Left colon (tissue), 2 donors: ENCODE measurements at regions not wholly inside any gene's neighbourhood (a gene's known extent, or its start where the extent isn't known, plus 50 kb on each side); places are given as distances from the start of the nearest gene placed in this dataset.
"Not testable (repeated sequence)": the region's sequence is repeated elsewhere in the genome, so short reads cannot be mapped to it uniquely, and the experiment has no call there.

Experiments used
- ATAC-seq: fragments of 200-7000 bp; cut with Tn5 transposase; one replicate; pipeline ENCODE4 v1.9.1; 2020; ENCODE audit warnings: mild to moderate bottlenecking, moderate library complexity
- DNase-seq, 2 donors: peaks; one replicate each; pipeline ENCODE4 v3.0.0-alpha.2; 2020
- intact Hi-C, 2 donors: fragments of 100-400 bp; cut with DNase I in 1 of 2; cut with micrococcal nuclease in 1 of 2; formaldehyde crosslinking; loops; one replicate each; pipeline versions ENCODE4 v1.11.2 to v1.14.0; 2022; cut with DNase I, micrococcal nuclease
- donor health status: DM: no; HTN: no; CAD: no.
- donor health status: DM: yes; HTN: yes; CAD: no.

GRCh38 chr9:85487872-85488271, 253.9 kb downstream of the AGTPBP1 start:
- DNase-seq (no peak), ATAC-seq (no peak)
- intact Hi-C loops = no loop called here

GRCh38 chr9:85484235-85484634, 257.5 kb downstream of the AGTPBP1 start:
- DNase-seq (no peak), ATAC-seq (no peak)
- intact Hi-C loops = no loop called here

- DNase-seq (no peak), ATAC-seq (no peak)
- intact Hi-C loops = no loop called here
These were observed 258.5 kb downstream of the AGTPBP1 start for GRCh38 chr9:85483208-85483607.

- intact Hi-C loops = no loop called here
- no peak for ATAC-seq
- DNase-seq = no peak
These were observed 262.4 kb downstream of the AGTPBP1 start for GRCh38 chr9:85479305-85479704.

- ATAC-seq = no peak
- intact Hi-C loops = no loop called here
- no peak for DNase-seq
These were observed 262.9 kb downstream of the AGTPBP1 start for GRCh38 chr9:85478847-85479246.

GRCh38 chr9:85474896-85475295, 266.9 kb downstream of the AGTPBP1 start:
- ATAC-seq, intact Hi-C loops, DNase-seq: not testable (repeated sequence)

- ATAC-seq (no peak), DNase-seq (no peak)
- intact Hi-C loops = no loop called here
These were observed 270.0 kb downstream of the AGTPBP1 start for GRCh38 chr9:85471791-85472190.

- intact Hi-C loops = no loop called here
These were observed 272.7 kb downstream of the AGTPBP1 start for GRCh38 chr9:85469041-85469440.

GRCh38 chr9:85466834-85467233, 274.9 kb downstream of the AGTPBP1 start:
- DNase-seq (no peak), ATAC-seq (no peak)
- intact Hi-C loops = no loop called here

More at GRCh38 chr9:85469041-85469440, 272.7 kb downstream of the AGTPBP1 start:
- ATAC-seq (no peak), DNase-seq (no peak)

- DNase-seq, intact Hi-C loops, ATAC-seq: not testable (repeated sequence)
These were observed 283.5 kb downstream of the AGTPBP1 start for GRCh38 chr9:85458114-85458864.

- ATAC-seq (no peak), DNase-seq (no peak)
- intact Hi-C loops = no loop called here
These were observed 287.9 kb downstream of the AGTPBP1 start for GRCh38 chr9:85453850-85454249.

- ATAC-seq (no peak), DNase-seq (no peak)
- intact Hi-C loops = no loop called here
These were observed 288.9 kb downstream of the AGTPBP1 start for GRCh38 chr9:85452841-85453240.

GRCh38 chr9:85451680-85452079, 290.1 kb downstream of the AGTPBP1 start:
- ATAC-seq = no peak
- no peak for DNase-seq
- intact Hi-C loops = no loop called here

- intact Hi-C loops = no loop called here
- DNase-seq (no peak), ATAC-seq (no peak)
These were observed 295.9 kb downstream of the AGTPBP1 start for GRCh38 chr9:85445887-85446286.

GRCh38 chr9:85444243-85444642, 297.5 kb downstream of the AGTPBP1 start:
- intact Hi-C loops = no loop called here
- no peak for DNase-seq
- ATAC-seq = no peak

- DNase-seq (no peak), ATAC-seq (no peak)
- intact Hi-C loops = no loop called here
These were observed 298.6 kb downstream of the AGTPBP1 start for GRCh38 chr9:85443190-85443598.

- DNase-seq (no peak), ATAC-seq (no peak)
- intact Hi-C loops = no loop called here
These were observed 302.0 kb downstream of the AGTPBP1 start for GRCh38 chr9:85439791-85440190.

- intact Hi-C loops, DNase-seq, ATAC-seq: not testable (repeated sequence)
These were observed 307.8 kb downstream of the AGTPBP1 start for GRCh38 chr9:85433956-85434355.

- ATAC-seq, intact Hi-C loops, DNase-seq: not testable (repeated sequence)
These were observed 308.2 kb downstream of the AGTPBP1 start for GRCh38 chr9:85433551-85433950.

- no peak for ATAC-seq
These were observed 308.7 kb downstream of the AGTPBP1 start for GRCh38 chr9:85433046-85433445.

GRCh38 chr9:85432599-85432998, 309.2 kb downstream of the AGTPBP1 start:
- DNase-seq = no peak
- intact Hi-C loops = no loop called here
- peak; percentile 65 for ATAC-seq

More at GRCh38 chr9:85433046-85433445, 308.7 kb downstream of the AGTPBP1 start:
- no peak for DNase-seq
- intact Hi-C loops = no loop called here
